HG02884 (cell line): ENCODE measurements at regions not wholly inside any gene's neighbourhood (a gene's known extent, or its start where the extent isn't known, plus 50 kb on each side); places are given as distances from the start of the nearest gene placed in this dataset.
"Not testable (repeated sequence)": the region's sequence is repeated elsewhere in the genome, so short reads cannot be mapped to it uniquely, and the experiment has no call there.

Experiments used
- ATAC-seq: cut with Tn5 transposase; IDR thresholded peaks from one replicate; pipeline ENCODE4 v1.9.1; 2021; ENCODE audit warnings: mild to moderate bottlenecking, moderate library complexity; ENCODE audit not compliant: unreplicated experiment

DNA sequence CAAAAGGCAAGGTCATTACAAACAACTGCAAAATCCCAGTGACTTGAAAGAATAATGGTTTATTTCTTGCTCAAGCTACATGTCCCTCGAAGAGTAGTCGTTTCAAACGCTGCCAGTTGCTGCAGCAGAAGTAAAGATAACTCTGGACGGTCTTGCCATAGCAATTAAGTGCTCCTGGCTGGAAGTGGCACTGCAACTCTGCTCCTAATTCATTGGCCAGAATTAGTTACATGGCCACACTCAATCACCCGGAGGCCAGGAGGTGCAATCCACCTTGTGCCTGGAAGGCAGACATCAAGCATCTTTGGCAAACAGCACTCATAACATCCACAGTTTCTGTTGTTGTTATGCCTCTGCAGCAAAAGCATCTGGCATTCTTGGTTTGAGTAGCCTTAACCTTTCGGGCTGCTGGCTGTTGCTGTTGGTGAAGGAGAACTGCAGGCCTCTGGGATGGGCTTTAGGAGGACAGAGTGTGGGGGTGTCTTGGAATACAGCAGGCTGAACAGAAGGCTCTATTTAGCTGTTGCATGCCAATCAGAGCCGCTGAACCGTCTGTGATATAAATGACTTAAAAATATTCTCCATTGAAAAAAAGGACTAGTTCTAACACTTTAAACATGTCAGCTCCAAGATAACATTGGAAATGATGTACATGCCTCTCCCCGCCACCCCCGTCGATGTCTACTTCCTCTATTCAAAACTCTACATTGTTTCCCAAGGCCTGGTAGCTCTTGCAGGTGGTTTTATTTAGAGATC is 123.5 kb upstream of the DYRK2 start:
- no peak for ATAC-seq

DNA sequence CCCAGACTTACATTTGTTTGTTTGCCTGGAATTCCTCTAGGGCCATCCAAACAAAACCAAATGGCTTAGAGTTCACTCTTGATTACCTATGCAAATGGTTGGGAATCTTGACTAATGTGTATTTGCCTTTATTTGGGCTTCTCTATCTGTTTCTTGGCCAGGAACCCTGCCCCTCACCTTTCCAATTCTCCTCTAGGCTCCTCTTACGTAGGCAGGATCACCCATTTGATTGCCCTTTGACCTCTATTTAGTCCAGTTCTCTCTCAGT is 123.0 kb upstream of the DYRK2 start:
- ATAC-seq: no peak

DNA sequence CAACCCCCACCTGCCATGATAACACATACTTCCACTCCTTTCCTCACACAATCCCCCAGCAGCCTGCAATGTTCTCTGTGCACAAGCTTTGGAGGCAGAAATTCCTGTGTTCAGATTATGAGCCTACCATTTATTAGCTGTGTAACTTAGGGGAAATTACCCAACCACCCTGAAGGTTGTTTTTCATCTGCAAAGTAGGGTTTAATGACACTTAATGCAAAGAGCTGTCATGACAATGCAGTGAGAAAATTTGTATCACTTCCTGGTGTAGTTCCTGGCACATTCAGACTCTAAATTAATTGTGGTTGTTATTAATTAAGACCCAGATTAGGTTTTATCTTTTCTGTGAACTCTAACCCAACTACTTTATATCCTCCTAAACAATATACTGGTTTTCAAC is 122.4 kb upstream of the DYRK2 start:
- no peak for ATAC-seq

DNA sequence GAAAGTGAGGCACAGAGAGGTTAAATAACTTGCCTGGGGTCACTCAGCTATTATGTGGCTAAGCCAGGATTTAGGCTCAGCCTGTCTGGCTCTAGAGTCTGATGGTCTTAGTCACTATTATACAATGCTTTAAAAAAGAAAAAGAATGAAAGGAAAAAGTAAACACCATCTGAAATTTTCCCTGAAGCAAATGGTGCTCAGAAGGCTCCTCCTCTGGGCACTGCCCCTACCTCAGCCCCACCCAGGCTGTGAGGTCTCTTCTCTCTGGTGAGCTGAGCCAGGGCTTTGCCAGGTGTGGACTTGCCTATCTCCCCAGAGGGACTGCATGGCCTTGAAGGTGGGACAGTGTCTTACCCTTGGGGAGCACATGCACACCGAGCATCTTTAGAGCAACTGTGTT is 117.5 kb upstream of the DYRK2 start:
- no peak for ATAC-seq

DNA sequence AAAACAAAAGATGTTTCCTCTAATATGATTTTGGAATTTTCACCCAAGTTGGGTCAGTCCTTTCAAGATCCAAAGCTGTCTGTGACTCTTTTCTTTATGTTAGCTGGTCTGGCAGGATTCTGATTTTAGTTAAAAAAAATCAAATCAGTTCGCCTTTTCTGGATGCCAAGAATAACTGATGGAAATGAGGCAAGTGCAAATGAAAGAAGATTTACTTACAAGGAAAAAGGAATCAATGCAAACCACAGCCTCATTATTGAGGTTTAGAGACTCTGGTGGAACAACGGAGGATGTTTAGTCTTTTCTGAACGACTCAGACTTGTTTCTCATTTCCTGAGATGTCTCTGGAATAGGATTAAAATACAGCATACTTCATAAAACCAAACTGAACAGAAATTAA is 117.0 kb upstream of the DYRK2 start:
- no peak for ATAC-seq

DNA sequence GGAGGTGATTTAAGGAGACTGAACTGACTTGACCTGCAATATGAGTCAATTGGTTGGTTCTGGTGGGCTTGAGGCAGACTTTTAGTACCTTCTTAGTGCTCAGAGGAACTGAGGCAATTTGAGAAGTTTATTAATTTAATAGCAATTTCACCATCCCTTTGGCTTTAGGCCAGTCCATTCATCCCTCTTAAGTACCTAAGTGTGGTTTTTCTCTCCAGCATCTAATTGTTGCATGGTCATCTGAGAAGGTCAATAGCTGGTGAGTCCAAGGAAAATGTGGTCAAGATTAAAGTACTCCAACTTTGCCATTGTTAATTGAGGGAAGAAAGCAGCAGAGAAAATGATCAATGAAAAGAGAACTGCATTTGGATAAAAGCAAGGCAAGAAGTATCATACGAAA is 115.4 kb upstream of the DYRK2 start:
- no peak for ATAC-seq

DNA sequence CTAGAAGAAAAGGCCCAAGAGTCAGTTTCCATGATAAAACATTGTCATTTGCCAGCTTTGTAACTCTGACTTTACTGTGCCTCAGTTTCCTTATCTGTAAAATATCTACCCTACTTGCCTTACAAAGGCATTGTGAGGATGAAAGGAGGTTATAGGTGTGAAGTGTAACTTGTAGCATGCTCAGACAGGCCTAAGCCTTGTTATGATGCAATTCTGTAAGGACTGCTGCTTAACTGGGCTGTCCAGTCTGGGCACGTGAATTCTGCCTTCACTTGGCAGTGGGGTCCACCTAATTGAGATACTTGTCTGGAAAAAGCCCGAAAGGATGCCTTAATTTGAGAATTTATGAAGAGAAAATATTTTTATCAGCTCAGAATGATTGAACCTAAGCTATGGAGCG is 114.5 kb upstream of the DYRK2 start:
- no peak for ATAC-seq

DNA sequence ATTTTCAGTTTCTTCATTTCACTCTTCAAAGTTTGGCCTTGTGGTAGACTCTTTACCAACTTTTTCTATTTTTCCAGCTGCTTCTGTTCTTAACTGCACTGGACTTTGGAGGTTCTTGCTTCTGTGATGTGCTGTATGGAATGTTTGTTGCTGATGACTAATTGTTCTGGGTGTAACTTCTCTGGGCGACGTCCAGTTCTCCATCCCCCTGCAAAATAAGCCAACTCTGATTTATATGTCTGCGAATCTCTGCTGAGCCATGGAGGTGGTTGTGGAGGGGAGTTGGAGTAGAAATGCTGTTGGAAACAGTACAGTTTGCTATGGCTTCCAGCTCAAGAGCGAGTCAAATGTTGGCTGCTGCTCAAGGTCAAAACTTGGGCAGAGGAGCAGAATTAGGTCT is 113.9 kb upstream of the DYRK2 start:
- ATAC-seq: no peak

DNA sequence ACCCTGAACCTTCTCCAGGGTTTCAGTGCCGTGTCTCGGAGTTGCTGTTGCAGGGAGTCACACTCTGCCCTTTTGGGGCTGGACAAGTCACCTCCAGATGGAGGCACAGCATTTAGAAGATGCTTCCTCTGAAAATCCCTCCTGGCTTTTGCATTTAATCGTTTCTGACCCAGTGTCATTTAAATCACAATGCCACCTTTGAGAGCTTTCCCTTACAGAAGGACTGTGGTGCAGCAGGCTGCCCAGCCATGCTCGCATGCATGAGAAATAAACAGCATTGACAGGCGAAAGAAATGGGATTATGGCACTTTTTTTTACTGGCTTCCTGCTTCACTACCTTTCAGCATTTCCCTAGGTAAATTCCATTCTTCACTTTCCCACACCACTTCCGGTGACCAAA is 113.4 kb upstream of the DYRK2 start:
- ATAC-seq: no peak

DNA sequence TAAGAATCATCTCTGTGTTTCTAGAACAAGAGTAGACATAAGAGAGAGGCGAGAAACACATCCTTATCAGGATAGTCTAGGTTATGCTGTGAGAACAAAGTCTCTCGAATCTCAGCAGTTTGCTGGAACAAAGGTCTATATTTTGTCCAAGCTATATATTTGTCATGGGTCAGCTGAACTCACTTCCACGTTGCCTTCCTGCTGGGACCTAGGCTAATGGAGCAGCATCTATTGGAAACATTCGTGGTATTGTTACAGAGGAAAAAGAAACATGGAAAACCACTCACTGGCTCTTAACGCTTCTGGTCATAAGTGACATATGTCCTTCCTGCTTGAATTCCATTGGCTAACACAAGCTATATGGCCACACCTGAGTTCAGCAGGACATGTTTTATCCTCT is 112.6 kb upstream of the DYRK2 start:
- no peak for ATAC-seq

DNA sequence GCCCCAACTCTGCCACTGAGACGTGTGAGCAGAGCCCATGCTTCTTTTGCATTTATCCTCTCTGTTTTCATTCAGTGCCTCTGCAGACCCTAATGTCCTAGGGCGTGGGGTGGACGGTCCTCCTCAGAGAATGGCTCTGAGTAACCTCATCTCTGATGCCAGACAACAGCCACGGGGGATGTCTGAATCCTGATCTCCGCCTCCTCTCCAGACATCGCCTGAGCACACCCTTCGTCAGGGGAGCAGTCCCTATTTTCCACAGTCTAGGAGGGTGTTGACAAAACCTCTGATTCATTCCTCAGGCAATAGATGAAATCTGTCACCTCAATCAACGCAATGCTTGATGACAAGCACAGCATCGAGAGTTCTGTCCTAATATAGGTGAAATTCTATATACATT is 109.2 kb upstream of the DYRK2 start:
- ATAC-seq: no peak

DNA sequence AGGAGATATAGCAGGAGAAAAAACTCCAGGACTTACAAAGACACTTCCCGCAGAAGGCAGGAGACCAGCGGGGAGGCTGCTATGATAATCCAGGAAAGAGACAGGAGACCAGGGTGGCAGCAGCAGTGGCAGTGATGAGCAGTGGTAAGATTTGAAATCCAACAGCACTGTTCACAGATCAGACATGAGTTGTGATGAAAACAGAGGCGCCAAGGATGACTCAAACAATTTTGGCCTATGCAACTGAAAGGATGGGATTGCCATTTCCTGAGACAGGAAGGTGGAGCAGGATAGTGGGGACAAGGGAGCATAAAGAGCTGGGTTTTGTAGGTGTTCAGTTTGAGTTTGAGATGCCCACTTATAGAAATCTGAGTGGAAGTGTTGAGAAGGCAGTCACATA is 108.6 kb upstream of the DYRK2 start:
- ATAC-seq: no peak

DNA sequence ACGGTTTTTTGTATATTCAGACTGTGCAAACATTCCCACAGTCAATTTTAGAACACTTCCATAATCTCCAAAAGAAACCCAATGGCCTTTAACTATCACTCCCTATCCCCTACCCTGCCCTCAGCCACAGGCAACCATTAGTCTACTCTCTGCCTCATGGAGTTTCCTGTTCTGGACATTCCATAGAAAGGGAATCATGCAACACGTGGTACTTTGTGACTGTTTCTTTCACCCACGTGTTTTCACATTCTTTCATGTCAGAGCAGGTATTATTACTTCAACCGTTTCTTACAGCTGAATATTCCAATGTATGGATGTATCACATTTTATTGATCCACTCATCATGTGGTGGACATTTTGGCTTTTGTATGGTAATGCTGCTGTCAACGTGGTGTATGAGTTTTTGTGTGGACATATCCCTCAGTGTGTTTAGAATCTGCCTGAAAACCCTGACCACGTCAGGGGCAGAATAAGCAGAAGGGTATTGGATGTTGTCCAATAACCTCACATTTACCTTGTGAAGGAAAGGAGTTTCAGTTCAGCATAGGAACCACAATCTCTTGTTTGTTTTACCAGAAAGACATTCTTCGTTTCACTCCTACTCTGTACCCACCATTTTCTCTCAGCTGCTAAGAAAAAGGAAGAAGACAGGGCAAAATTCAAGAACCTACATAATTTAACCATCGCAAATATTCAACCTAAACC is 107.5 kb upstream of the DYRK2 start:
- ATAC-seq: peak; percentile 83

DNA sequence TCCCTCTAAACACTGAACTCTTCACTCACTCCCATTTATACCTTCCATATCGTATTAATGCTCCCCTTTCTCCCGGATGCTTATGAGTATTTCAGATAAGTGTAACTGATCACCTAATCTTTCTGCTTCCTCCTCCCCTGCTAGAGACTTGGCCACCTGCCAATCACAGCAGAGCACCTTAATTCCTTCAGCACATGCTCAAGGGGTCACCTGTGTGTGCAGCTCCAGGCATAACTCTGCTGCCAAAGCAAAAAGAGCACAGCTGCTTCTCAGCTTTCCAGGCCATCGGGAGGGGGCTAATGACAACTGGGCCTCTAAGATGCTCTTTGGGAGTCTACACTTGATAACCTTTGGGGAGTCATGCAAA is 106.9 kb upstream of the DYRK2 start:
- ATAC-seq: peak; percentile 31

DNA sequence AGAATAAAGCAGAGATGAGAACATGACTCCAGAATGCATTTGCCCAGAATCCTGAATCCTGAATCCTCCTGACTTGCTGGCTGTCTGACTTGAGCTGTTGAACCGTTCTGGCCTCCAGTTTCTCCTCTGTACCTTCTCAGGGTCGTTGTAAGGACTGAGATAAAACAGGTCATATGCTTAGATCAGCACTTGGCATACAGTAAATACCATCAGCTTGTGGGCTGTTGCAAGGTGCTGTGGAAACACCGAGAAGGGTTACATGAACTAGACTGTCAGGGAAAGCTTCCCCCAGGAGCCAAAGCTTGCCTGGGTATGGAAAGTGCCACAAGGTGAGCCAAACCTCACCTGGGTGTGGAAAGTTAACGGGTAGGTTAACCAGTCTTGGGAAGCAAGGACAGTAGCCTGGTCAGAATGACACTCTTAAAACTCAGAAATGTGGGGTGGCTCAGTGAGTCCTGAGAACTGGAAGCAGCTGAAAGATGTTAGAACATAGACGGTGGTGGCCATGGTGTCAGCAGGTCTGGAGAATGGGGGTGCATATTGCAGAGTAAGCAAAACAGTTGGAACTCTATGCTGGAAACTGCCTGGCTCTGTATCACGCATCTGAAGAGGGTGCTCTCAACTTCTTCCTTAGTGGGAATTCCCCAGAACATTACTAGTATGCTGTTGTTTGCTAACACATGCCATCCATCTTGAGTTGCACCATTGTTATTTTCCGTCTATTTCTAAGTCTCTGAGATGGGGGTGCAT is 105.3 kb upstream of the DYRK2 start:
- no peak for ATAC-seq

DNA sequence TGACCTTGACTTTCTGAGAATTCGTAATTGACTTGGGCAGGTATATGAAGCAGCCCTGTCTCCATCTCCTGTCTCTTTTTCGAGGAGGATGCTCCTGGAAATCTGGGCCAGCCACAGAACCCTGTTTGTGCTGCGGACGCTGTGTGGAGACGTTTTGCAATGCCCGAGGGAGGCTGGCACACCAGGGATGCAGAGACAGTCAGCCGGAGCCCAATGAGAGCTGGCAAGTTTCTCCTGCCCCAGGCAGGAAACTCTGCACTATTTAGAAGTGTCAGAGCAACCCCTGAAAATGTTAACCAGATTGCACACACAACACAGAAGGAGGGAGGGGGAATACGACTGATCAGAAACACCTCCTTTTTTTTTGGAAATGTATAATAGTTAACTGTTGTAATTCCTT is 103.2 kb upstream of the DYRK2 start:
- no peak for ATAC-seq

DNA sequence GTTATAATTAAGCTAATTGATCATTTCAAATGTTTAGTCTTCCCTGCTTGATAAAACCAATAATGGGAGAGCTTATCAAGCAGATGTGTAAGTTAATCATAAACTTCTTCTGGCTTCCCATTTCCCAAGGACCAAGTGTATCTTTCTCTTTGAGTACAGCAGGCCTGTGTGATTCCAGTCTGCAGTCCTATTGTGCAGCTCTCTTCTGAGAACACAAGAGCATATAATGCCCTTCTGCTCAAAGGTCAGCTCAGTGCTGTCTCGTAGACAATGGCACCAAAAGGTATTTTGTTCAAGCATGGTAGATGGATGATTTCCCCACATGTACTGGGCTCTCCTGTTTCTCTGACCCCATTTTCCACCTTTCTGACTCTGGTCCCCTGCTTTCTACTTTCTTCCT is 101.8 kb upstream of the DYRK2 start:
- no peak for ATAC-seq

DNA sequence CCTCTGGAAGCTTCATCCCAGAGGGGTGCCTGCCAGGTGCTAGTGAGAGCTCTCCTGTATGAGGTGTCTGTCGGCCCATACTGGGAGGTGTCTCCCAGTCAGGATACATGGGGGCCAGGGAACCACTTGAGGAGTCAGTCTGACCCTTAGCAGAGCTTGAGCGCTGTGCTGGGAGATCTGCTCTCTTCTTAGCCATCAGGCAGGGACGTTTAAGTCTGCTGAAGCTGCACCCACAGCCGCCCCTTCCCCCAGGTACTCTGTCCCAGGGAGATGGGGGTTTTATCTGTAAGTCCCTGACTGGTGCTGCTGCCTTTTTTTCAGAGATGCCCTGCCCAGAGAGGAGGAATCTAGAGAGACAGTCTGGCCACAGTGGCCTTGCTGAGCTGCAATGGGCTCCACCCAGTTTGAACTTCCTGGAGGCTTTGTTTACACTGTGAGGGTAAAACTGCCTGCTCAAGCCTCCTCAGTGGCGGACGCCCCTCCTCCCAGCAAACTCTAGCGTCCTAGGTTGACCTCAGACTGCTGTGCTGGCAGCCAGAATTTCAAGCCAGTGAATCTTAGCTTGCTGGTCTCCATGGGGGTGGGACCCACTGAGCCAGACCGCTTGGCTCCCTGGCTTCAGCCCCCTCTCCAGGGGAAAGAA is 93.3 kb upstream of the DYRK2 start:
- not testable (repeated sequence) for ATAC-seq

DNA sequence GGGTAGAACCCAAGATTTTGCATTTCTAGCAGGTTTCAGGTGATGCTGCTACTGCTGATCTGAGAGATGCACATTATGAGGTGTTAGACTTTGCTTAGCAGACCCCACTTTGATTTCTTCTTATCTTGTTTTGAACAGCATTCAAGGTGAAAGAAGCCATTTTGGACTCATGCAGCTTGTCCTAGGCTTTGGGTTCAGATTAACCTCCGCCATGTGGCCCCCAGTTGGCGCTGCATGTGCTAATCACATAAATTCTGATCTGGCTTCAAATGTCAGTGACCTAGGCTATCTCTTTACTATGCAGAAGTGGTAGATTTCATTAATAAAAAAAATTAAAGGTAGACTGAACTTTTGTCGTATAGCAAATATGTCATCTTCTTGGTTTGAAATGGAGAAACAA is 89.8 kb upstream of the DYRK2 start:
- no peak for ATAC-seq

DNA sequence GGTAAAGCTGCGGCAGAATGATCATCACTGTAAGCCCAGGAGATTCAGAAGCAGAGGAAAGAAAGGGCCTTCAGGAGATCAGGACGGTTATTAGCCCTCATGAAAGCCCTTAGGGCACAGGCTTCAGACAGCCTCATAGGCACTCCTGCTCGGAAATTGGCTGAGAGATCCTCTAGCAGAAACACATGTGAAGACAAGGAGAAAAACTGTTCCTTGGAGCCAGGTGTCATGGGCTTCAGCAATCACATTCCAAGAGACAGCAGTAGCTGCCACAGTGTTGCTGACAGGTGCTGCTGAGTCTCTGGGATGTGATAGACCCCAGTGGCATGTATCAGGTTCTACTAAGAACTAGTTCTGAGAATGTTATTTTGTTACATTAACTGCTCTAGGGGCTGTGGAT is 88.8 kb upstream of the DYRK2 start:
- no peak for ATAC-seq

DNA sequence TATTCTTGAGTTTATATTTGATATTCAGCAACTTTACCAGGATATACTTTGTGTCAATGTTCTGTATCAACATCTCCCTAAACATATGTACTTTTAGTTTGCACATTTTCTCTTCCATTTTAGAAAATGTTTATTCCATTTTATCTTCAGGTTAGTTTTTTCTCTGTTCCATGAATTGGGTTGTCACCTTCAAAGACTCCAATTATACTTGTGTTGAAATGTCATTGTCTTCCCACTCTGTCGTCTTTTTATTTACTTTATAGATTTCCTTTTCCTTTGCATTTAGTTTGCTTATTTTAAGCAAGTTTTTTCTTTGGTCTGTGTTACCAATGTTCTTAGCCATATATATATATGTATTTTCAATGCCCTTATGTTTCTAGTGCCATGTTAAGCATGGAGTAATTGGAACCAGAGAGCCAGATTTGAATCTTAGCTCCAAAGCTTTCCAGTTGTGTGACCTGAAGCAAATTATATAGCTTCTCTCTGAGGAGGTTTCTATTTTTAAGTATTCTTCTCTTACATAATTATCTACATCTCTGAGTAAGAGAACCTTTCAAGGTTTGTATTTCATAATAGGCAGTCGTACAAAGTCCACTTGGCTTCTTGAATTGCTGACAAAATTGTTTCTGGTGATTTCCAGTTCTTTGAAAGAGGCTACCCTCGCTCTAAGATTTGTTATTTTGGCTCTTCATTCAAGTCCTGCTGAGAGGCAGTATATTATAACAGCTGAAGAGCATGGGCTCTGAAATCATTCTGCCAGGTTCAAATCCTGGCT is 85.8 kb upstream of the DYRK2 start:
- ATAC-seq: no peak
